ENCODE measurements at regions not wholly inside any gene's neighbourhood (a gene's known extent, or its start where the extent isn't known, plus 50 kb on each side); places are given as distances from the start of the nearest gene placed in this dataset.

DNA sequence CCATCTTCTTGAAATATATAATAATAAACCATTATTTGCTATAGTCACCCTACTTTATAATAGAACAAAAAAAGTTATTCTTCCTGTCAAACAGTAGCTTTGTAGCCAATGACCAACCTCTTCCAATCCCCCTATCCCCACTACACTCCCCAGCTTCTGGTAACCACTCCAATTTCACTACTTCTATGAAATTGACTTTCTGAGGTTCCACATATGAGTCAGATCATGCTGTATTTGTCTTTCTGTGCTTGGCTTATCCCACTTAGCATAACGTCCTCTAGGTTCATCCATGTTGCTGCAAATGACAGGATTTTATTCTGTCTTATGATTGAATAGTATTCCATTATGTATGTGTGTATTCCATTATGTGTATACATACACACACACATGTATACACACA, 809.7 kb upstream of the NDST4 start:
- TF ChIP-seq POLR2A (IDR thresholded peaks at IDR 0.05; ENCODE audit: low read depth, low read length) = no peak
- TF ChIP-seq POLR2AphosphoS5 (IDR thresholded peaks at IDR 0.05; ENCODE audit: low read depth, low read length) = no peak
- no peak for TF ChIP-seq TAF1 (IDR thresholded peaks at IDR 0.05; ENCODE audit: borderline replicate concordance, low read depth, low read length)
